Loucy (cell line): ENCODE measurements at regions not wholly inside any gene's neighbourhood (a gene's known extent, or its start where the extent isn't known, plus 50 kb on each side); places are given as distances from the start of the nearest gene placed in this dataset.

Experiments used
- CTCF ChIP-seq: fragments of 200-600 bp; sonication (generic); conservative IDR thresholded peaks from 2 replicates; pipeline ENCODE4 v1.5.1; 2014; ENCODE audit warnings: mild to moderate bottlenecking, antibody characterized with exemption, low read length
- EZH2phosphoT487 ChIP-seq: fragments of 200-600 bp; IDR thresholded peaks from 2 replicates; pipeline ENCODE4 v1.6.1; 2018; ENCODE audit warnings: antibody characterized with exemption, mild to moderate bottlenecking, moderate library complexity, borderline replicate concordance

DNA sequence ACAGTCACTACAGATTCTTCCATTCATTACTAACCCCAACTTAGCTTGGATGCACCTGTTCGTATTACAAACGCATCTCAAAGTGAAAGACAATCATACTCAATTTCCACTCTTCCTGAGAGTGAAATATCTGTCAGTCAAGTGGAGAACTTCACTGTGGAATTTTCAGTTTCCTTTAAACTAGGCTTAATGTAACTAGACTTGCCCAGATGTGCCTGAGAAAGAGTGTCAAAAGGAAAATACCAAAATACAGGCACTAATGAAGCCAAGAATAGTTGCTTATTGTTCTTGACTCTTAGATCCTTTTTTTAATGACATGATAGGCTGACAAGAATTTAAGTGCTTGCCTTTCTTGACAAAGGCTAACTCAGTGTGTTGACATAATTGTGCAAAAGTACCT, 72.4 kb upstream of the NR3C2 start:
- TF ChIP-seq CTCF (no peak), EZH2phosphoT487 (no peak)
